GM18951 (cell line): ENCODE measurements at regions not wholly inside any gene's neighbourhood (a gene's known extent, or its start where the extent isn't known, plus 50 kb on each side); places are given as distances from the start of the nearest gene placed in this dataset.

ENCODE experiments used
- POLR2A ChIP-seq: IDR thresholded peaks from 4 replicates; pipeline ENCODE4 v1.6.1; 2011; ENCODE audit warnings: mild to moderate bottlenecking; ENCODE audit not compliant: insufficient read length, insufficient read depth; ENCODE audit errors: extremely low read depth
- in situ Hi-C: fragments of 300-500 bp; cut with MboI; formaldehyde crosslinking; loops from one replicate; pipeline ENCODE4 v1.12.0; 2022; ENCODE audit warnings: low sequenced_read_pairs, mixed read lengths, inconsistent platforms; ENCODE audit not compliant: unreplicated experiment

- in situ Hi-C loops, result no loop called here
Measured at GRCh38 chr9:23587433-23587832, 238.6 kb downstream of the ELAVL2 start.

GRCh38 chr9:23587903-23588302 lies 238.1 kb downstream of the ELAVL2 start:
- in situ Hi-C loops, result no loop called here

More at GRCh38 chr9:23587433-23587832, 238.6 kb downstream of the ELAVL2 start:
- TF ChIP-seq POLR2A, result no peak

GRCh38 chr9:23590276-23591000 lies 235.6 kb downstream of the ELAVL2 start:
- TF ChIP-seq POLR2A, result no peak
- in situ Hi-C loops, result no loop called here

More at GRCh38 chr9:23587903-23588302, 238.1 kb downstream of the ELAVL2 start:
- no peak for TF ChIP-seq POLR2A

- TF ChIP-seq POLR2A, result no peak
- in situ Hi-C loops, result no loop called here
Measured at GRCh38 chr9:23594421-23594820, 231.6 kb downstream of the ELAVL2 start.

- no peak for TF ChIP-seq POLR2A
Measured at GRCh38 chr9:23596913-23597634, 229.0 kb downstream of the ELAVL2 start.

GRCh38 chr9:23598994-23599393 lies 227.0 kb downstream of the ELAVL2 start:
- in situ Hi-C loops, result no loop called here
- no peak for TF ChIP-seq POLR2A

More at GRCh38 chr9:23596913-23597634, 229.0 kb downstream of the ELAVL2 start:
- in situ Hi-C loops, result no loop called here

GRCh38 chr9:23603311-23603710 lies 222.7 kb downstream of the ELAVL2 start:
- in situ Hi-C loops, result no loop called here
- TF ChIP-seq POLR2A, result no peak

- in situ Hi-C loops, result no loop called here
- TF ChIP-seq POLR2A, result no peak
Measured at GRCh38 chr9:23606107-23606506, 219.9 kb downstream of the ELAVL2 start.

- no peak for TF ChIP-seq POLR2A
- in situ Hi-C loops, result no loop called here
Measured at GRCh38 chr9:23608456-23608855, 217.6 kb downstream of the ELAVL2 start.

- TF ChIP-seq POLR2A, result no peak
- in situ Hi-C loops, result no loop called here
Measured at GRCh38 chr9:23611869-23612268, 214.2 kb downstream of the ELAVL2 start.

- in situ Hi-C loops, result no loop called here
- TF ChIP-seq POLR2A, result no peak
Measured at GRCh38 chr9:23615569-23615968, 210.5 kb downstream of the ELAVL2 start.

- no peak for TF ChIP-seq POLR2A
- in situ Hi-C loops, result no loop called here
Measured at GRCh38 chr9:23621188-23621587, 204.9 kb downstream of the ELAVL2 start.

GRCh38 chr9:23621924-23622323 lies 204.1 kb downstream of the ELAVL2 start:
- in situ Hi-C loops, result no loop called here
- no peak for TF ChIP-seq POLR2A

- no peak for TF ChIP-seq POLR2A
- in situ Hi-C loops, result no loop called here
Measured at GRCh38 chr9:23622396-23622795, 203.6 kb downstream of the ELAVL2 start.

- no peak for TF ChIP-seq POLR2A
- in situ Hi-C loops, result no loop called here
Measured at GRCh38 chr9:23630488-23630887, 195.6 kb downstream of the ELAVL2 start.
